MCF 10A (cell line): ENCODE measurements at regions not wholly inside any gene's neighbourhood (a gene's known extent, or its start where the extent isn't known, plus 50 kb on each side); places are given as distances from the start of the nearest gene placed in this dataset.

ENCODE experiments used
- BruUV-seq: library from RNA; stranded (reverse); fragments of 400-500 nt; replicated peaks from 2 replicates; lab custom pipeline; 2021; lab: Mats Ljungman, UMichigan
- CTCF ChIA-PET: fragments of 300-600 bp; sonication (Branson Sonifier 250); formaldehyde crosslinking; extraction: SDS; loops from one replicate; lab custom pipeline; 2021; ENCODE audit warnings: antibody characterized with exemption, inconsistent platforms; lab: Yijun Ruan, JAX
- POLR2A ChIA-PET: fragments of 300-600, 350-650 bp; sonication (Branson Sonifier 250); formaldehyde crosslinking; extraction: SDS; loops from one replicate; lab custom pipeline; 2020; ENCODE audit warnings: antibody characterized with exemption, inconsistent platforms; lab: Yijun Ruan, JAX
- DNase-seq: peaks from one replicate; pipeline ENCODE4 v3.0.0-alpha.2; 2018; ENCODE audit not compliant: unreplicated experiment
- H3K27ac Mint-ChIP-seq: one replicate; pipeline ENCODE4 v1.8.0; 2022; ENCODE audit warnings: mild to moderate bottlenecking, low read depth, mixed read lengths; ENCODE audit not compliant: unreplicated experiment
- H3K27me3 Mint-ChIP-seq: one replicate; pipeline ENCODE4 v1.8.0; 2022; ENCODE audit warnings: mixed read lengths; ENCODE audit not compliant: insufficient read depth, unreplicated experiment
- H3K36me3 Mint-ChIP-seq: one replicate; pipeline ENCODE4 v1.8.0; 2022; ENCODE audit warnings: mild to moderate bottlenecking, moderate library complexity, mixed read lengths; ENCODE audit not compliant: insufficient read depth, unreplicated experiment
- H3K4me1 Mint-ChIP-seq: one replicate; pipeline ENCODE4 v1.8.0; 2022; ENCODE audit warnings: mixed read lengths; ENCODE audit not compliant: insufficient read depth, unreplicated experiment
- H3K4me3 Mint-ChIP-seq: one replicate; pipeline ENCODE4 v1.8.0; 2022; ENCODE audit warnings: mild to moderate bottlenecking, moderate library complexity, mixed read lengths; ENCODE audit not compliant: unreplicated experiment
- H3K9me3 Mint-ChIP-seq: one replicate; pipeline ENCODE4 v1.8.0; 2022; ENCODE audit warnings: mixed read lengths; ENCODE audit not compliant: unreplicated experiment
- intact Hi-C: fragments of 100-400 bp; cut with micrococcal nuclease; formaldehyde crosslinking; loops from 2 replicates; pipeline ENCODE4 v1.14.1; 2022
- TF ChIP-seq, protein P1 (sequence below): fragments of 200-600 bp; IDR thresholded peaks from one replicate; pipeline ENCODE4 v1.8.0; 2022; ENCODE audit warnings: antibody characterized with exemption, mild to moderate bottlenecking; ENCODE audit not compliant: unreplicated experiment

DNA sequence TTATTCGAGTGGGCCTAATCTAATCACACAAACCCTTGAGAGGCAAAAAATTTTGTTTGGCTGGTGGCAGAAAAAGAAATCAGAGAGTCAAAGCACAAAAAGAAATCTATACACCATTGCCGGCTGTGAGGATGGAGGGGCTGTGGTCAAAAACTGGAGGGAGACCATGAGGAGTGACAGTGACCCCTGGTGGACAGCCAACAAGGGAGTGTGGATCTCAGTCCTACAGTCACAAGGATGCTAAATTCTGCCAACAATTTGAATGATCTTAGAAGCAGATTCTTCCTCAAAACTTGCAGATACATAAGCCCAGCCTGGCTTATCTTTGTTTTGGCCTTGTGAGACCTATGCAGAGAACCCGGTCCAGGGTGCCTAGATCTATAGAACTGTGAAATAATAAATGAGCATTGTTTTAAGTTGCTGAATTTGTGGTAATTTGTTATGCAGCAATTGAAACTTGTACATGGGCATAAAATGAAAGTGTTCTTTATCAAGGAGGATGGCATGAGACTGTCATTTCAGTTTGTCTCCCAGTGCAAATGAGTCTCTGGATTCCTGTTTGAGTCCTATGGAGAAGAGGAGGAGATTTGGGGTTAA is 103.0 kb upstream of the ARHGEF26 start:
- CTCF ChIA-PET = interaction anchor here (0.6 to 1.8 kb wide), 4 partner anchors 24 to 388 kb away, joined by 3 to 5 read pairs (median 4); no protein-coding TSS in a partner anchor
- no TSS peak for BruUV-seq

DNA sequence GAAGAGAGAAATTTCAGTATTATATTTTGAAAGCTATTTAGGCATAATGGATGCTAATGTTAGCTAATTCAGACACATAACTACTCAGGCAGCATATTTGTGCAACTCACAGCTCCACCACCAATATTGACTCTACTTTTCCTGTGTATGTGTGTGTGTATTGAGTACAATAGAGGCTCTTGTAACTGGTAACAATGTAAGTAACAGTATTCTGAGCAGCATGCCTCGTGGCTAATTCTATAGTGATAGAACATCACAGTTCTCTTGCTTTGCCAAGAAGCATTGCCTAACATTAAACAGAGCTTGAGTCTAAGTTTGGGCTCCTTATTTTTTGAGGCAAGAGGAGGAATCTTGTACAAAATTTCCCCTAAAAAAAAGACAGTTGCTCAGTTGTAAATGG is 98.6 kb upstream of the ARHGEF26 start:
- Mint-ChIP-seq H3K27me3 (no peaks in the 10 kb centered on the region), H3K9me3 (no peaks in the 10 kb centered on the region), H3K36me3 (no peaks in the 10 kb centered on the region), H3K4me3 (no peak overlapping the region), H3K27ac (no peak overlapping the region), H3K4me1 (no peaks in the 10 kb centered on the region)
- intact Hi-C loops = no loop called here
- TF ChIP-seq, protein P1, sequence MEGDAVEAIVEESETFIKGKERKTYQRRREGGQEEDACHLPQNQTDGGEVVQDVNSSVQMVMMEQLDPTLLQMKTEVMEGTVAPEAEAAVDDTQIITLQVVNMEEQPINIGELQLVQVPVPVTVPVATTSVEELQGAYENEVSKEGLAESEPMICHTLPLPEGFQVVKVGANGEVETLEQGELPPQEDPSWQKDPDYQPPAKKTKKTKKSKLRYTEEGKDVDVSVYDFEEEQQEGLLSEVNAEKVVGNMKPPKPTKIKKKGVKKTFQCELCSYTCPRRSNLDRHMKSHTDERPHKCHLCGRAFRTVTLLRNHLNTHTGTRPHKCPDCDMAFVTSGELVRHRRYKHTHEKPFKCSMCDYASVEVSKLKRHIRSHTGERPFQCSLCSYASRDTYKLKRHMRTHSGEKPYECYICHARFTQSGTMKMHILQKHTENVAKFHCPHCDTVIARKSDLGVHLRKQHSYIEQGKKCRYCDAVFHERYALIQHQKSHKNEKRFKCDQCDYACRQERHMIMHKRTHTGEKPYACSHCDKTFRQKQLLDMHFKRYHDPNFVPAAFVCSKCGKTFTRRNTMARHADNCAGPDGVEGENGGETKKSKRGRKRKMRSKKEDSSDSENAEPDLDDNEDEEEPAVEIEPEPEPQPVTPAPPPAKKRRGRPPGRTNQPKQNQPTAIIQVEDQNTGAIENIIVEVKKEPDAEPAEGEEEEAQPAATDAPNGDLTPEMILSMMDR = no peak
- BruUV-seq = no TSS peak
- POLR2A ChIA-PET = interaction anchor here (0.6 to 1.0 kb wide), 3 partner anchors 9 to 1789 kb away, joined by 3 read pairs; no protein-coding TSS in a partner anchor
- peak; percentile 2 for DNase-seq
- CTCF ChIA-PET = interaction anchor here (0.6 kb wide), 1 partner anchor 254 kb away, joined by 3 read pairs; no protein-coding TSS in a partner anchor

More for the DNA sequence above, 103.0 kb upstream of the ARHGEF26 start:
- Mint-ChIP-seq H3K4me3 (no peak overlapping the region), H3K36me3 (no peaks in the 10 kb centered on the region), H3K27ac (no peak overlapping the region), H3K4me1 (no peaks in the 10 kb centered on the region), H3K27me3 (no peaks in the 10 kb centered on the region), H3K9me3 (no peaks in the 10 kb centered on the region)
- peak; percentile 65 for DNase-seq
- TF ChIP-seq, protein P1 = peak; percentile 37
- POLR2A ChIA-PET = no interaction called here
- intact Hi-C loops = loop anchor here (5.0 kb wide), 1 partner anchor 991 kb away; no protein-coding TSS in a partner anchor

DNA sequence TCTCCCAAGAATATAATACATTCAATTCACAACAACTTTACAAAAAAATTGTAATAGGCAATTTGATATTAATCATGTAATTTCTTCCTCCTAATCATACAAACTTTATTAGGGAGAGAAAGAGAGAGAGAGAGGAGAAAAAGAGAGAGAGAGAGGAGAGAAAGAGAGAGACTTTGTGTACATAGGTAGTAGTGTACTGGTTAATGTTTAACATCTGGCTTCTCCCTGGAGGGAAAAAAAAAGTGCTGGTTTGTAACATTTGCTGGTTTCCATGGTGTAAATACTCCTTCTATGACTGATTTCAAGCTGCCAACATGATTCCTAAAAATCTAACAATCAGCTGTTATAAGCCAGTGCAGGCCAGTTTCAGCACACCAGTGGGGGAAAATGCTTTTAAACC is 98.0 kb upstream of the ARHGEF26 start:
- Mint-ChIP-seq H3K36me3 (no peaks in the 10 kb centered on the region), H3K27me3 (no peaks in the 10 kb centered on the region), H3K4me3 (no peak overlapping the region), H3K27ac (no peak overlapping the region), H3K4me1 (no peaks in the 10 kb centered on the region), H3K9me3 (no peaks in the 10 kb centered on the region)
- no TSS peak for BruUV-seq
- intact Hi-C loops = no loop called here
- ChIA-PET POLR2A (interaction anchor here (0.6 to 1.0 kb wide), 3 partner anchors 9 to 1789 kb away, joined by 3 read pairs; no protein-coding TSS in a partner anchor), CTCF (interaction anchor here (0.6 to 0.7 kb wide), 2 partner anchors 255 to 981 kb away, joined by 3 read pairs; no protein-coding TSS in a partner anchor)
- no peak for DNase-seq
- TF ChIP-seq, protein P1 = no peak

DNA sequence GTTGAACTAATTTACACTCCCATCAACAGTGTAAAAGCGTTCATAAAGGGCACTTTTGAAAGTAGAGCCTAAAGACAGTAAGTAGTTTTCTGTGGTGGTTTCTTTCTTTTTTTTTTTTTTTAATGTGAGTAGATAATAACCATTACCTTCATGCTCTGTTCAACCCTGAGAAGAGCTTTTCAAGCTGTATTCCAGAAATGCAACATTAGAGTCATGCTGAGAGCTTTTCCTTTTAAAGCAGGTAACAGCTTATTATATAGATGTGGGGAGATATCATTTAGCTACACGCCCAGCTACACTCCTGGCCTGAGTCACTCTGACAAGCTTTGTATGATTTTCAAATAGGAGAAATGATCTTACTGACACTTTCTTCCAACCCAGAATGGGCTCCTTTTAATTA is 96.2 kb upstream of the ARHGEF26 start:
- intact Hi-C loops = no loop called here
- TF ChIP-seq, protein P1 = no peak
- Mint-ChIP-seq H3K27me3 (no peaks in the 10 kb centered on the region), H3K4me3 (no peak overlapping the region), H3K4me1 (no peaks in the 10 kb centered on the region), H3K9me3 (no peaks in the 10 kb centered on the region), H3K27ac (no peak overlapping the region), H3K36me3 (no peaks in the 10 kb centered on the region)
- BruUV-seq = no TSS peak
- ChIA-PET POLR2A (no interaction called here), CTCF (interaction anchor here (0.5 to 0.6 kb wide), 3 partner anchors 54 to 390 kb away, joined by 4 to 6 read pairs (median 4); no protein-coding TSS in a partner anchor)
- DNase-seq = no peak
